IPS-20b (cell line): ENCODE measurements at regions not wholly inside any gene's neighbourhood (a gene's known extent, or its start where the extent isn't known, plus 50 kb on each side); places are given as distances from the start of the nearest gene placed in this dataset.

Experiments
- H3K27ac ChIP-seq: one replicate; pipeline ENCODE4 v1.5.1; 2013; ENCODE audit warnings: low read length
- H3K27me3 ChIP-seq: 2 replicates; pipeline ENCODE4 v1.6.1; 2013; ENCODE audit warnings: mild to moderate bottlenecking, low read length, inconsistent platforms; ENCODE audit not compliant: insufficient read depth
- H3K36me3 ChIP-seq: 2 replicates; pipeline ENCODE4 v1.6.1; 2013; ENCODE audit warnings: low read depth, mild to moderate bottlenecking, inconsistent platforms, low read length, moderate library complexity; ENCODE audit not compliant: insufficient read depth
- H3K4me1 ChIP-seq: 2 replicates; pipeline ENCODE4 v1.6.1; 2013; ENCODE audit warnings: mild to moderate bottlenecking, control low read depth, inconsistent platforms, low read length, moderate library complexity; ENCODE audit not compliant: insufficient read depth
- H3K4me3 ChIP-seq: 2 replicates; pipeline ENCODE4 v1.5.1; 2013; ENCODE audit warnings: mild to moderate bottlenecking, low read length, inconsistent platforms
- H3K9ac ChIP-seq: 2 replicates; pipeline ENCODE4 v1.6.1; 2013; ENCODE audit warnings: low read depth, mild to moderate bottlenecking, inconsistent platforms, low read length, moderate library complexity
- H3K9me3 ChIP-seq: 2 replicates; pipeline ENCODE4 v1.6.1; 2013; ENCODE audit warnings: mild to moderate bottlenecking, low read depth, low read length, inconsistent platforms; ENCODE audit not compliant: insufficient read depth

DNA sequence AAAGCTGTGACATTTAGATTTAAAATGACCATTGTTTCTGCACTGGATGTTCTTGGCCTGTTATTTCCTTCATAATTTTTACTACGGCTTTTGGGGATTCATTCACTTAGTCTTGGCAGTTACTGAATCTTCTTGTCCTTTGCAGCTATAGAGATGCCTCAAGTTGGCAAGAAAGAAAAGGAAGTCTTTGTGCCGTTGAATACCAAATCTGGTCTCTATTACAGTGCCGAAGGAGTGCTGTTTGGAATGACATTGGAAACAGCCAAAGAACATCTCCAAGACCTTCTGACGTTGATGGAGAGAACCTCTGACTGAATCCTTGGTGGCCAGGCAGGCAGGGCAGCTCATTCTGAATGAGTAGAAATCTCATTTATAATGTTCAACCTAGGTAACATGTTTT is 54.3 kb upstream of the NRP1 start:
- Histone ChIP-seq H3K27ac (no peak overlapping the region), H3K4me3 (no peak overlapping the region), H3K9ac (no peak overlapping the region), H3K27me3 (no peaks in the 10 kb centered on the region), H3K4me1 (no peaks in the 10 kb centered on the region), H3K36me3 (no peaks in the 10 kb centered on the region), H3K9me3 (no peaks in the 10 kb centered on the region)

DNA sequence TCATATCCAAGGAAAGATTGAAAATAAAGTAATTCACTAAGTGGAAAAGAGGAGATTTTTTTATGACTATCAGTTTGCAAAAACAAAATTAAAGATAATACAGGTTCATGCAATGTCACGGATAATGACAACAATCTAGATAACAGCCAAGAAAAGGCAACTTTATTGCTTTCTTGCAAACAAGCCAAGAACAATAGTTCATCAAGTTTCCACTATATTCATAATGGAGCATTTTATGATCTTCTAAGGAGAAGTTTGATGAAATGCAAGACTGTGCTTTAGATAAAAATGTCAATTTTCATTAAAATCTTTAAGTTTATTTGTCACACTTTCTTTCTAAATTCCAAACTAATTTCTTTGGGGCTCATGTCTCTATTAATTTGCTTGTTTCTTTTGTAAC is 53.9 kb upstream of the NRP1 start:
- Histone ChIP-seq H3K4me1 (no peaks in the 10 kb centered on the region), H3K27ac (no peak overlapping the region), H3K9ac (no peak overlapping the region), H3K36me3 (no peaks in the 10 kb centered on the region), H3K9me3 (no peaks in the 10 kb centered on the region), H3K4me3 (no peak overlapping the region), H3K27me3 (no peaks in the 10 kb centered on the region)

DNA sequence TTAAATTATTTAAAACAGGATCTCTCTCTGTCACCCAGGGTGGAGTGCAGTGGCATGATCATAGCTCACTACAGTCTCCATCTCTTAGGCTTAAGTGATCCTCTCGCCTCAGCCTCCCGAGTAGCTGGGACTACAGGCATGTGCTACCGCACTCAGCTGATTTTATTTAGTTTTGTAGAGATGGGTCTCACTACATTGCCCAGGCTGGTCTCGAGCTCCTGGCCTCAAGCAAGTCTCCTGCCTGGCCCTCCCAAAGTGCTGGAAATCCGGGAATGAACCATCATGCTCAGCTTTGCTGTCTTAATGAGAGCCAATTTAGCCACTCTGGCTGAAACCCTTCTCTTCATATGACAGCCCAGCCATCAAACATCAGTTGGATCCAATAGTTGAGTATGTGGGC is 53.3 kb upstream of the NRP1 start:
- Histone ChIP-seq H3K9ac (no peak overlapping the region), H3K27me3 (no peaks in the 10 kb centered on the region), H3K4me3 (no peak overlapping the region), H3K36me3 (no peaks in the 10 kb centered on the region), H3K9me3 (no peaks in the 10 kb centered on the region), H3K4me1 (no peaks in the 10 kb centered on the region), H3K27ac (no peak overlapping the region)

- Histone ChIP-seq H3K36me3 (no peaks in the 10 kb centered on the region), H3K9ac (no peak overlapping the region), H3K27ac (no peak overlapping the region), H3K4me3 (no peak overlapping the region), H3K27me3 (no peaks in the 10 kb centered on the region), H3K4me1 (peaks cover 4% of the 10 kb centered on the region; the same call in 1 of the 2 replicates), H3K9me3 (no peaks in the 10 kb centered on the region)
These were observed 52.5 kb upstream of the NRP1 start for GRCh38 chr10:33386926-33387325.

DNA sequence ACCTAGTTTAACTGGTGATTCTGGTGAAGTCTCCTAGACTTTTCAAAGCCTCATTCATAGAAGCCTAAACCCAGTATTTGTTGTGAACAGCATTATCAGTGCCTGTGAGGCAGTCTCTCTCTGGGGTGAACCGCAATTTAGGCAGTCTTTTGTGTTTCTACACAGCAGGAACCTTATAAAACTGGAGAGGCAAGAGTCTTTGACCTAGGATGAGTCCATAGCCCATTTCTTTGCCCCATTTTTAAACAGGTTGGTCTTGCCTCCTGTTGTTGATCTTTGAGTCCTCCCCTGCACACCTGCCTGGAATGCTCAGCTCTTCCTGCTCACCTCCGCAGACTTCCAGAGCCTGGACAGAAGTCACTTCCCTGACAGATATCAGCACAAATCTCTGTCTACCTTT is 51.2 kb upstream of the NRP1 start:
- Histone ChIP-seq H3K27me3 (no peaks in the 10 kb centered on the region), H3K9me3 (no peaks in the 10 kb centered on the region)

GRCh38 chr10:33385015-33385414 is 50.5 kb upstream of the NRP1 start:
- Histone ChIP-seq H3K27me3 (no peaks in the 10 kb centered on the region), H3K36me3 (no peaks in the 10 kb centered on the region), H3K4me1 (peaks cover 7% of the 10 kb centered on the region; the same call in 1 of the 2 replicates), H3K4me3 (no peak overlapping the region), H3K9me3 (no peaks in the 10 kb centered on the region), H3K27ac (no peak overlapping the region), H3K9ac (no peak overlapping the region)

More for the DNA sequence above, 51.2 kb upstream of the NRP1 start:
- H3K4me1 ChIP-seq: peaks cover 7% of the 10 kb centered on the region; the same call in 1 of the 2 replicates
- no peak overlapping the region for H3K4me3 ChIP-seq
- H3K27ac ChIP-seq: no peak overlapping the region
- H3K36me3 ChIP-seq: no peaks in the 10 kb centered on the region
- H3K9ac ChIP-seq: no peak overlapping the region
